ENCODE measurements at regions not wholly inside any gene's neighbourhood (a gene's known extent, or its start where the extent isn't known, plus 50 kb on each side); places are given as distances from the start of the nearest gene placed in this dataset.

DNA sequence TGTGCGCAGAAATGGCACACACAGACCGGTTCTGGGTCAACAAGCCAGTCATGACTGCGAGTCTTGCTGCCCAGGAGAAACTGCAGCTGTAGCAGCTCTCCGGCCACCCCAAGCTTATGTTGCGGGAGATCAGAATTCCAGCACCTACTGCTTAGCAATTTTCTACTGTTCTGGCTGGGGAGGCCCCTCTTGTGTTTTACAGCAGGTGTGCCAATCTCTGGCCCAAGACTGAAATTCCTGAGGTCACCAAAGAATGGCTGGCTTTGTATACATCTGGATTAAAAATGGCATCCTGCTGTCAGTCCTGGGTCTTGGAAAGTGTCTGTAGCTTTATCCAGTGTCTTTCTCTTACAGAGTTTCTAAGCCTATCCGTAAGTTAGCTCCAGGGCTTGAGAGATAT is 68.9 kb upstream of the TRAM1L1 start:
- Mint-ChIP-seq H3K4me3 (no peak overlapping the region), H3K27ac (no peak overlapping the region), H3K4me1 (peaks cover 8 to 18% of the 10 kb centered on the region in 2 experiments), H3K9me3 (peaks cover 17% of the 10 kb centered on the region in 2 experiments), H3K36me3 (ENCODE audit: insufficient read depth in 1 of 3, low read depth in 3 of 3) (peaks cover 0 to 25% (median 6%) of the 10 kb centered on the region in 3 experiments; a peak in 4 of 7 replicates), H3K27me3 (ENCODE audit: low read depth) (no peaks in the 10 kb centered on the region)
- no peak overlapping the region for H2BK15ac ChIP-seq (ENCODE audit: low read depth, low read length)
- no peak overlapping the region for H3K56ac ChIP-seq (ENCODE audit: insufficient read length, low read depth, low read length)
- H2AFZ ChIP-seq (ENCODE audit: low read length) = no peak overlapping the region
- no peak overlapping the region for H2AK5ac ChIP-seq (ENCODE audit: insufficient read length, low read length)
- no peak overlapping the region for H3K18ac ChIP-seq (ENCODE audit: insufficient read length, low read depth, low read length)
- no peaks in the 10 kb centered on the region for H3K27me3 ChIP-seq (ENCODE audit: insufficient read depth, low read length)
- no peak for DNase-seq
- TF ChIP-seq, protein P1, sequence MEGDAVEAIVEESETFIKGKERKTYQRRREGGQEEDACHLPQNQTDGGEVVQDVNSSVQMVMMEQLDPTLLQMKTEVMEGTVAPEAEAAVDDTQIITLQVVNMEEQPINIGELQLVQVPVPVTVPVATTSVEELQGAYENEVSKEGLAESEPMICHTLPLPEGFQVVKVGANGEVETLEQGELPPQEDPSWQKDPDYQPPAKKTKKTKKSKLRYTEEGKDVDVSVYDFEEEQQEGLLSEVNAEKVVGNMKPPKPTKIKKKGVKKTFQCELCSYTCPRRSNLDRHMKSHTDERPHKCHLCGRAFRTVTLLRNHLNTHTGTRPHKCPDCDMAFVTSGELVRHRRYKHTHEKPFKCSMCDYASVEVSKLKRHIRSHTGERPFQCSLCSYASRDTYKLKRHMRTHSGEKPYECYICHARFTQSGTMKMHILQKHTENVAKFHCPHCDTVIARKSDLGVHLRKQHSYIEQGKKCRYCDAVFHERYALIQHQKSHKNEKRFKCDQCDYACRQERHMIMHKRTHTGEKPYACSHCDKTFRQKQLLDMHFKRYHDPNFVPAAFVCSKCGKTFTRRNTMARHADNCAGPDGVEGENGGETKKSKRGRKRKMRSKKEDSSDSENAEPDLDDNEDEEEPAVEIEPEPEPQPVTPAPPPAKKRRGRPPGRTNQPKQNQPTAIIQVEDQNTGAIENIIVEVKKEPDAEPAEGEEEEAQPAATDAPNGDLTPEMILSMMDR (conservative IDR thresholded peaks at IDR 0.05) = no peak
- WGBS (ENCODE audit: extremely low coverage, insufficient read length, low lambda C conversion rate) = no CpG with 5 or more reads among the region's 6 CpGs
- no peak overlapping the region for H2BK20ac ChIP-seq (ENCODE audit: low read depth, low read length, poor library complexity, severe bottlenecking)
- H2BK120ac ChIP-seq (ENCODE audit: low read depth, low read length, poor library complexity, severe bottlenecking) = no peak overlapping the region
- no peak overlapping the region for H4K5ac ChIP-seq (ENCODE audit: insufficient read length, low read depth, low read length)
- no peaks in the 10 kb centered on the region for H3K79me1 ChIP-seq (ENCODE audit: insufficient read depth, low read depth, low read length, poor library complexity, severe bottlenecking)
- H3K23me2 ChIP-seq (ENCODE audit: insufficient read length, low read depth, low read length, poor library complexity, severe bottlenecking) = no peaks in the 10 kb centered on the region
- H3K4ac ChIP-seq (ENCODE audit: low read depth, low read length) = no peak overlapping the region
- no peak overlapping the region for H4K8ac ChIP-seq (replicated peaks; ENCODE audit: insufficient read length, low read depth, low read length)
- H3K79me2 ChIP-seq (ENCODE audit: insufficient read depth, low read length) = no peaks in the 10 kb centered on the region
- no peaks in the 10 kb centered on the region for H4K20me1 ChIP-seq (ENCODE audit: control insufficient read depth, insufficient read depth, insufficient read length)
- H4K91ac ChIP-seq (ENCODE audit: insufficient read length, low read depth, low read length) = no peak overlapping the region
- H3T11ph ChIP-seq (ENCODE audit: low read length) = no peak overlapping the region
- no peak overlapping the region for H2BK5ac ChIP-seq (ENCODE audit: insufficient read length, low read length)
- H3K27ac ChIP-seq (ENCODE audit: insufficient read length, low read depth, low read length) = no peak overlapping the region
- H3K23ac ChIP-seq (ENCODE audit: insufficient read length, low read depth, low read length) = no peak overlapping the region
- H2BK12ac ChIP-seq (ENCODE audit: insufficient read length, low read depth, low read length) = no peak overlapping the region
- no peak overlapping the region for H3K14ac ChIP-seq (ENCODE audit: insufficient read depth, low read length)
- no peaks in the 10 kb centered on the region for H3K4me1 ChIP-seq (ENCODE audit: insufficient read depth, low read length)
- no peak overlapping the region for H3K9ac ChIP-seq (ENCODE audit: extremely low read depth, insufficient read length, low read length)
- H3K4me2 ChIP-seq (ENCODE audit: insufficient read depth, insufficient read length, low read length) = no peak overlapping the region
- no peaks in the 10 kb centered on the region for H3K9me3 ChIP-seq (ENCODE audit: control insufficient read depth, low read depth, low read length)

Measured in H9 (cell line).